Fibroblast of lung (primary cell): ENCODE measurements at regions not wholly inside any gene's neighbourhood (a gene's known extent, or its start where the extent isn't known, plus 50 kb on each side); places are given as distances from the start of the nearest gene placed in this dataset.

ENCODE experiments used
- EZH2 ChIP-seq: IDR thresholded peaks from 2 replicates; pipeline ENCODE4 v1.5.1; 2012; ENCODE audit warnings: low read length, control low read depth, mild to moderate bottlenecking; ENCODE audit errors: missing control alignments
- TF ChIP-seq, protein P1 (sequence below), 2 donors: IDR thresholded peaks in 1 of 2; conservative IDR thresholded peaks in 1 of 2; 1 replicate in 1 of 2; 2 replicates in 1 of 2; pipeline ENCODE4 v1.5.1; 2011 to 2012; ENCODE audit warnings: low read length in 2 of 2, control low read depth in 1 of 2, inconsistent platforms in 1 of 2, low read depth in 1 of 2, mild to moderate bottlenecking in 1 of 2

DNA sequence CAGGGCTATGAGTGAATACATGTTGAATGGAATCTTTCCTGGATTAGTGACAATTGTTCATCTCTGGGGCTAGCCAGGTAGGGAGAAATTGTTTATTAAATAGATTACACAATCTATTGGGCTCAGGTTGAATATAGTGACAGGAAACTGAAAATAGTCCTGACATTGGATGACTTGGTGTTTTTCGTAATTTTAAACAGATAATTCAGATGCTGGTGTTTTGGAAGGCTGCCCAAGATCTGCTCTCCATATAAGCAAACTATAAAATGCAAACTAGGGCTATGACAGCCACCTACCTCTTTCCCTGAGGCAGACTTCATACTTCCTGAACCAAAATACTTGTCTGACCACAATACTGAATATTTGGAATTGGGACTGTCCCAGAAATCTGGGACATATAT is 99.1 kb downstream of the ENC1 start:
- TF ChIP-seq, protein P1, sequence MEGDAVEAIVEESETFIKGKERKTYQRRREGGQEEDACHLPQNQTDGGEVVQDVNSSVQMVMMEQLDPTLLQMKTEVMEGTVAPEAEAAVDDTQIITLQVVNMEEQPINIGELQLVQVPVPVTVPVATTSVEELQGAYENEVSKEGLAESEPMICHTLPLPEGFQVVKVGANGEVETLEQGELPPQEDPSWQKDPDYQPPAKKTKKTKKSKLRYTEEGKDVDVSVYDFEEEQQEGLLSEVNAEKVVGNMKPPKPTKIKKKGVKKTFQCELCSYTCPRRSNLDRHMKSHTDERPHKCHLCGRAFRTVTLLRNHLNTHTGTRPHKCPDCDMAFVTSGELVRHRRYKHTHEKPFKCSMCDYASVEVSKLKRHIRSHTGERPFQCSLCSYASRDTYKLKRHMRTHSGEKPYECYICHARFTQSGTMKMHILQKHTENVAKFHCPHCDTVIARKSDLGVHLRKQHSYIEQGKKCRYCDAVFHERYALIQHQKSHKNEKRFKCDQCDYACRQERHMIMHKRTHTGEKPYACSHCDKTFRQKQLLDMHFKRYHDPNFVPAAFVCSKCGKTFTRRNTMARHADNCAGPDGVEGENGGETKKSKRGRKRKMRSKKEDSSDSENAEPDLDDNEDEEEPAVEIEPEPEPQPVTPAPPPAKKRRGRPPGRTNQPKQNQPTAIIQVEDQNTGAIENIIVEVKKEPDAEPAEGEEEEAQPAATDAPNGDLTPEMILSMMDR (conservative IDR thresholded peaks at IDR 0.05 in 1 of 2, IDR thresholded peaks at IDR 0.05 in 1 of 2; ENCODE audit: low read depth in 1 of 2, low read length in 2 of 2): no peak
- no peak for TF ChIP-seq EZH2
